Natural killer cell (primary cell): ENCODE measurements at regions not wholly inside any gene's neighbourhood (a gene's known extent, or its start where the extent isn't known, plus 50 kb on each side); places are given as distances from the start of the nearest gene placed in this dataset.

Experiments
- ATAC-seq, 3 donors: fragments of 150-1000 bp in 2 of 3; fragments of 200-7000 bp in 1 of 3; cut with Tn5 transposase; 1 replicate in 1 of 3; 2 replicates in 2 of 3; pipeline ENCODE4 v1.10.0; 2021; ENCODE audit warnings: mild to moderate bottlenecking in 2 of 3, moderate library complexity in 2 of 3
- DNase-seq, 2 donors: peaks; one replicate each; pipeline versions ENCODE4 v3.0.0 to v3.0.0-alpha.2; 2013 to 2021; ENCODE audit warnings: mixed read lengths in 1 of 2
- H3K27ac ChIP-seq: one replicate; pipeline ENCODE4 v1.5.1; 2013; ENCODE audit warnings: mild to moderate bottlenecking, low read length
- H3K27me3 ChIP-seq: one replicate; pipeline ENCODE4 v1.6.1; 2013; ENCODE audit warnings: low read length; ENCODE audit not compliant: control insufficient read depth, insufficient read depth
- H3K36me3 ChIP-seq: one replicate; pipeline ENCODE4 v1.6.1; 2013; ENCODE audit warnings: low read length; ENCODE audit not compliant: control insufficient read depth, insufficient read depth
- H3K4me1 ChIP-seq: one replicate; pipeline ENCODE4 v1.6.1; 2013; ENCODE audit warnings: low read length; ENCODE audit not compliant: control insufficient read depth, insufficient read depth
- H3K4me3 ChIP-seq: one replicate; pipeline ENCODE4 v1.5.1; 2013; ENCODE audit warnings: low read length
- H3K9me3 ChIP-seq: one replicate; pipeline ENCODE4 v1.6.1; 2013; ENCODE audit warnings: low read length; ENCODE audit not compliant: control insufficient read depth, insufficient read depth
- H3K27ac Mint-ChIP-seq, 2 donors: one replicate each; pipeline ENCODE4 v1.8.0; 2022; ENCODE audit warnings: mild to moderate bottlenecking in 2 of 2, mixed read lengths in 2 of 2, moderate library complexity in 1 of 2
- H3K27me3 Mint-ChIP-seq, 2 donors: one replicate each; pipeline ENCODE4 v1.8.0; 2022; ENCODE audit warnings: low read depth in 2 of 2, mixed read lengths in 2 of 2
- H3K36me3 Mint-ChIP-seq: one replicate; pipeline ENCODE4 v1.8.0; 2022; ENCODE audit warnings: mixed read lengths
- H3K4me1 Mint-ChIP-seq, 2 donors: one replicate each; pipeline ENCODE4 v1.8.0; 2022; ENCODE audit warnings: mixed read lengths in 2 of 2
- H3K4me3 Mint-ChIP-seq: one replicate; pipeline ENCODE4 v1.8.0; 2022; ENCODE audit warnings: mild to moderate bottlenecking, moderate library complexity, mixed read lengths
- H3K9me3 Mint-ChIP-seq, 2 donors: one replicate each; pipeline ENCODE4 v1.8.0; 2022; ENCODE audit warnings: mixed read lengths in 2 of 2
- CTCF ChIP-seq: fragments of 200-600 bp; IDR thresholded peaks from one replicate; pipeline ENCODE4 v1.8.0; 2022; ENCODE audit warnings: antibody characterized with exemption
- WGBS: methylation state at CpG from one replicate; pipeline ENCODE4 v1.1.7; 2013; ENCODE audit warnings: missing lambda C conversion rate; ENCODE audit not compliant: insufficient coverage; 5-methylcytosine and 5-hydroxymethylcytosine counted together
- intact Hi-C: fragments of 100-400 bp; cut with micrococcal nuclease; formaldehyde crosslinking; loops from one replicate; pipeline ENCODE4 v1.14.2; 2022

GRCh38 chr4:89570931-89571330 is 263.3 kb upstream of the GPRIN3 start:
- 75% methylated on average over 1 of the region's 1 CpG for WGBS
- intact Hi-C loops = no loop called here
- Histone ChIP-seq H3K27me3 (no peaks in the 10 kb centered on the region), H3K27ac (no peak overlapping the region), H3K4me1 (no peaks in the 10 kb centered on the region), H3K4me3 (no peak overlapping the region), H3K9me3 (no peaks in the 10 kb centered on the region), H3K36me3 (no peaks in the 10 kb centered on the region)
- Mint-ChIP-seq H3K36me3 (no peaks in the 10 kb centered on the region), H3K4me1 (no peaks in the 10 kb centered on the region), H3K9me3 (no peaks in the 10 kb centered on the region), H3K4me3 (no peak overlapping the region), H3K27ac (no peak overlapping the region), H3K27me3 (peaks cover 2 to 8% of the 10 kb centered on the region in 2 donors)
- ATAC-seq (no peak), DNase-seq (no peak)
- TF ChIP-seq CTCF = no peak

- H3K4me3 ChIP-seq = no peak overlapping the region
- no peak for TF ChIP-seq CTCF
- no peak overlapping the region for H3K27ac Mint-ChIP-seq
- no peaks in the 10 kb centered on the region for H3K36me3 Mint-ChIP-seq
- H3K4me3 Mint-ChIP-seq = no peak overlapping the region
- no peak for ATAC-seq
- no peaks in the 10 kb centered on the region for H3K9me3 Mint-ChIP-seq
- intact Hi-C loops = no loop called here
- no peaks in the 10 kb centered on the region for H3K27me3 ChIP-seq
- no peak overlapping the region for H3K27ac ChIP-seq
- no peaks in the 10 kb centered on the region for H3K4me1 Mint-ChIP-seq
- H3K27me3 Mint-ChIP-seq = peaks cover 2 to 8% of the 10 kb centered on the region in 2 donors
- no peaks in the 10 kb centered on the region for H3K4me1 ChIP-seq
- no peak for DNase-seq
- no peaks in the 10 kb centered on the region for H3K36me3 ChIP-seq
- 84% methylated on average over 7 of the region's 7 CpGs for WGBS
- no peaks in the 10 kb centered on the region for H3K9me3 ChIP-seq
These were observed 260.3 kb upstream of the GPRIN3 start for GRCh38 chr4:89567936-89568335.

DNA sequence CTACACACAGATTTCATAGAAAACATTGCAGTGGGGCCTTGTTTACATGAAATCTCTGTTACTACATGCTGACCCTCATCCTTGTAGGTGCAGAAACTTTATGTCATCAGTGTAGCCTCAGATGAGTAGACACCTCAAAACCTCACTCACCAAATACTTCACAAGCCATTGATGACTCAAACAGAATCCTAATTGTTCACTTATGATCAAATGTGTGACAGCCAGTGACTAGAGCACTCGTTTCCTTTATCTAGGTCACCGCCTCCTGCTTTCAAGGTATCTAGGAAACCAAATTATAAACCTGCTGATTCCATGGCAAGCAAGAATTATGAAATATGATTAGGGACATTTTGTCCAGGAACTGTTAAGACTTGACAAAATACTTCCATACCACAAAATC is 255.8 kb upstream of the GPRIN3 start:
- DNase-seq (no peak), ATAC-seq (peak in 2 of 3 donors; percentile 40)
- intact Hi-C loops = no loop called here
- Mint-ChIP-seq H3K27ac (no peak overlapping the region), H3K4me3 (no peak overlapping the region), H3K27me3 (no peaks in the 10 kb centered on the region), H3K36me3 (no peaks in the 10 kb centered on the region), H3K9me3 (no peaks in the 10 kb centered on the region), H3K4me1 (no peaks in the 10 kb centered on the region)
- no peaks in the 10 kb centered on the region for H3K27me3 ChIP-seq
- 77% methylated on average over 2 of the region's 2 CpGs for WGBS
- H3K4me3 ChIP-seq = no peak overlapping the region
- H3K9me3 ChIP-seq = no peaks in the 10 kb centered on the region
- no peaks in the 10 kb centered on the region for H3K36me3 ChIP-seq
- no peaks in the 10 kb centered on the region for H3K4me1 ChIP-seq
- H3K27ac ChIP-seq = no peak overlapping the region
- TF ChIP-seq CTCF = no peak

DNA sequence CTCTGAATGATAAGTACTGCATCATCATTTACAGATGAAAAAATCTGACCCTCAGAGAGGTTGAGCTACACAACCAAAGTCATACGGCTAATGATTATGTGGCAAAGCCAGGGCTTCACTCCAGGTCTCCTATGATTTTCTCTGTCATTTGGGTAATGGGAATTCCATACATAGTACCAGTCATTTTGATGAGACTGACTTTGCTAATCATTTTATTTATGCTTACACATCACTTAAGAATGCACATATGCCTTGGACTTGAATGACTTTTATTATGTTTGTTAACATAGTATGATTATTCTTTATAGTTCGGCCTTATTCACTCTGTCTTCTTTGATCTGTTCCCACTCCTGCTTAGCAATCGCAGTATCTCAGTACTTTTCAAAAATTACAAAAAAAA is 255.1 kb upstream of the GPRIN3 start:
- no peak for TF ChIP-seq CTCF
- DNase-seq = no peak
- H3K4me3 ChIP-seq = no peak overlapping the region
- H3K4me1 ChIP-seq = no peaks in the 10 kb centered on the region
- intact Hi-C loops = no loop called here
- no peaks in the 10 kb centered on the region for H3K36me3 ChIP-seq
- Mint-ChIP-seq H3K27me3 (no peaks in the 10 kb centered on the region), H3K36me3 (no peaks in the 10 kb centered on the region), H3K4me3 (no peak overlapping the region), H3K27ac (no peak overlapping the region), H3K4me1 (no peaks in the 10 kb centered on the region), H3K9me3 (no peaks in the 10 kb centered on the region)
- H3K27ac ChIP-seq = no peak overlapping the region
- 78% methylated on average over 1 of the region's 3 CpGs for WGBS
- no peak for ATAC-seq
- H3K9me3 ChIP-seq = no peaks in the 10 kb centered on the region
- H3K27me3 ChIP-seq = no peaks in the 10 kb centered on the region
